Dedifferentiated amniotic fluid mesenchymal stem cell (primary cell): ENCODE measurements at regions not wholly inside any gene's neighbourhood (a gene's known extent, or its start where the extent isn't known, plus 50 kb on each side); places are given as distances from the start of the nearest gene placed in this dataset.
A peak's percentile ranks its signal among the peaks of the same experiment; 100 is the strongest.
"Not testable (repeated sequence)": the region's sequence is repeated elsewhere in the genome, so short reads cannot be mapped to it uniquely, and the experiment has no call there.

Experiments
- DNase-seq: peaks from one replicate; pipeline ENCODE4 v3.0.0-alpha.2; 2016; ENCODE audit errors: extremely low spot score

DNA sequence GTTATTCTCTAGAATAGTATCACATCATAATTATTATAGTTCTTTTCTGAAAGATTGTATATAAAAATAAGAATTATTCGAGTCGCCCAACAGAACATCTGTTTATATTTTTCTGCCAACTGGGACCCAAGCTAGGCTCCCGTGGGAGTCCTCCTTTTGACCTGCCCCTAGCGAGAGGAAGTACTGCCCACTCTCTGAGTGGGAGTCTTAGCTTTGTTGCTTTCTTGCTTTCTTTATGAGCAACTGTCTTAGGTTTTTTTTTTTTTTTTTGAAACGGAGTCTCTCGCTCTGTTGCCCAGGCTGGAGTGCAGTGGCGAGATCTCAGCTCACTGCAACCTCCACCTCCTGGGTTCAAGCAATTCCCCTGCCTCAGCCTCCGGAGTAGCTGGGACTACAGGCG, 202.0 kb upstream of the ZNF184 start:
- no peak for DNase-seq

DNA sequence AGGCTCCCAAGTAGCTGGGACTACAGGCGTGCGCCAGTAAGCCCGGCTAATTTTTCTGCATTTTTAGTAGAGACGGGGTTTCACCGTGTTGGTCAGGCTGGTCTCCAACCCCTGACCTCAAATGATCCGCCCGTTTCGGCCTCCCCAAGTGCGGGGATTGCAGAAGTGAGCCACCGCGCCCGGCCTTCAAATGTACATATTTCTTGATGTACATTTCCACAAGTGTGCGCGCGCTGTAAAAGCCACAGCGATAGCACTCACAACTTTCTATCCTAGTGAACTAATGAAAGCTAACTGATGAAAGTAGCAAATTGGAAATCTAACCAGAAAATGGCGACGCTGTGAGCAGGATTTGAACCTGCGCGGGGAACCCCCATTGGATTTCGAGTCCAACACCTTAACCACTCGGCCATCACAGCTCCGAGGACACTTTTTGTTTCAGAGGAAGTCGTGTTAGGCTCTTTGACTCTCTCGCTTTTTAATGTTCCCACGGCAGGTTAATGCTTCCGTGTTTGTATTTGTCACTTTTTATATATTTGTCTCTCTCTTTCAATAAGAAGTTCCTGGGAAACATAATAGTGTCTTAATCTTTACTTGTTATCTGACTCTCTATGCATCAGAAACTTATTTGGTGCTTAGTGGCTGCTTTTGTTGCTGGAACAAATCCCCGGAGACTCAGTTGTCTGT, 199.4 kb upstream of the ZNF184 start:
- DNase-seq = no peak

DNA sequence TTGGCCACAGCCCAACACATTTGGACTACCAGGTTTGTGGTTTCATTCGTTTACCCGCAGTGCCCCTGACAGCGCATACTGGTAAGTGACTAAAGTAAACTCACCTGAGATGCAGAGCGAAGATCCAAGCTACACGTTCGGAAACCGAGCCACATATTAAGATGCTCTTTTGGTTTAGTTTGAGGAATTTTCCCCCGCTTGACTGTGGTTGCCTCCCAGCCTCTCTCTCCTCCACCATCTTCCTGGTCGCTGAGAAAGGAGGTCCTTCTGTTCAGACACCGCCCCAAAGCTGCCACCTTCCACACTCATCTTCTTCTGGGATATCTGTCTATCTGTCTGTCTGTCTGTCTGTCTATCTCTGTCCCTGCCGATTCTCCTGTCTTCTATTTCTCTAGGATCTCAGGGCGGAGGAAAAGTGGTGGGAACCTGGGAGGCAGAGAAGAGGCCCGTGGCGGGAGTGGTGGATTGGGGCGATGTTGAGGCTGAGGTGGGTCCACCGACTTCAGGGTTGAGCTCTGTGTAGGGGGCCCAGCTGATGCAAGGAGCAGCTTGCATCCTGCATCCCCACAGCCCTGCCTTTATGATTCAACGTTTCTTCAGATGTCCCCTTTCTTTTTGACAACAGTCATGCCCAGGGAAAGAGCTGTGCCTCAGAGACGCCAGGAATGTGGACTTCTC, 196.9 kb upstream of the ZNF184 start:
- no peak for DNase-seq

DNA sequence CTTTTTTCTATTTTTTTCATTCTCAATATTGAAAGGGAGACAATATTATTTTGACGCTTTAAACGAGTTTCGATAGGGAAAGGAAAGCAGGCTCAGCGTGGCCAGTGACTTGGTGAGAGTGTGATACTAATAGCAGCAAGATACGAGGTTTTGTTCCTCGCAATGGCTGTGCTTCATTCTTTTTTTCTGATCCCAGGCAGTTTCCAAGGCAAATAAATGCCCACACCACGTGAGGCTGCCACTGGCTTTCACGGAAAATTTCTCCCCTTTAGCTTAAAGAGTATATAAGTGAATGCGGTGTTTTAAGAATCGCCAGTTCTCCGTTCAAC, 196.4 kb upstream of the ZNF184 start:
- no peak for DNase-seq

DNA sequence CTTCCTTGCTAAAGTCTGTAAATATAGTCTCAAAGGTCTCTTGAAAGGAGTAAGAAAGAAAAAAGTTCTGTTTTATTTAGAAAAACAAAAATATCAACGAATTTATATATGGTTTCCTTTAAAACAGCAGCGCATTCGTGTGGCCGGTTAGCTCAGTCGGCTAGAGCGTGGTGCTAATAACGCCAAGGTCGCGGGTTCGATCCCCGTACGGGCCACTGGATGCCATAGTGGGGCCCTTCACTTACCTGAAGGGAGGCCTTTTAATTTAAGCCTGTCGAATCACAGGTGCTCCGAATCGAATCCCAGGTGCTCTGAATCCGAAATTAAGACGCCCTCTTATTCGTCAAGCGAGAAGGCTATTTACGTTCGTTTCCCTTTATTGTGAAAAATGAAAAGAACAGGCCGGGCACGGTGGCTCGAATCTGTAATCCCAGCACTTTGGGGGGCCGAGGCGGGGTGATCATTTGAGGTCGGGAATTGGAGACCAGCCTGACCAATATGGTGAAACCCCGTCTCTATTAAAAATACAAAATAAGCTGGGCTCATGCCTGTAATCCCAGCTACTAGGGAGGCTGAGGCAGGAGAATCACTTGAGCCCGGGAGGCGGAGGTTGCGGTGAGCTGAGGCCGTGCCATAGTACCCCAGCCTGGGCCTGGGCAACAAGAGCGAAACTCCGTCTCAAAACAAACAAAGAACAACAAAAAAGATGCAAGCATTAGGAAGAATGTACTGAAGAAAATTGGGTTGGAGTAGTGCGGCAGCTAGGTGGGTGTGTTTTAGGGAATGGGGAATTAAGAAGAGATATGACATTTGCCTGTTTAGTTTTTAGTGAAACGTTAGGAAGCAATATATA, 195.8 kb upstream of the ZNF184 start:
- peak; percentile 71 for DNase-seq

DNA sequence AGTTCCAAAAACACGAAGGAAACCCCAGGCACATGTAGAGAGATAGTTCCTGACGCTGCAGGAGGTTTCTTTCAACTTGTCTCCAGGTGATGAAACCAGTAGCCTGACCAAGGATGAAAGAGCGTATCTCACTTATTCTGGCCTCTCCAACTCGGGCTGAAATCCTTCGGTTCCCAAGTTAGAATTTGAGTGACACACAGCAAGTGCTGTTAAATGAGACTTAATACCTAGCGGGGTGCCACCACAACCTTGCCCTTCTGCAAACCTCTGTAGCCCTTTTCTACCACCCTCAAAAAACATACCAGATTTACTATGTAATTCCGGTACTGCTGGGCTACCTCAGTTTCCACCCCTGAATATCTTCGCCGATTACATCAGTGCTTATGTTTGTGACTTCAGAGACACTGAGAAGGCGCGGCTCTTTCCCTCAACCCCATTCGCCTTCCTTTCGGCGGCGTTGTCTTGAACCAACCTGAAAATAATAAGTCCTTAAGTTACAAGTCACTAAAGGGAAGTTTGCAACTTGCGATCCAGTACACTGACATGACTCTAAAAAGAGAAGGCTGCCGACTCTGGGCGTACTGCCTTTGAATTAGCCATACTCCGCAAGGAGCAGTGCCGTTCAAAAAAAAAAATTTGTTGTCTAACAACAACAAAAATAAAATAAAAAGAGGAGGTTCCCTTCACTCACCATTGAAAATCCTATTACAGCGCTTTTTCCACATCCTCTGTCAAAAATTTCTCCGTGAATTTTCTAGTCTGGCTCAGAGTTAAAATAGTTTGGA, 194.9 kb upstream of the ZNF184 start:
- no peak for DNase-seq

DNA sequence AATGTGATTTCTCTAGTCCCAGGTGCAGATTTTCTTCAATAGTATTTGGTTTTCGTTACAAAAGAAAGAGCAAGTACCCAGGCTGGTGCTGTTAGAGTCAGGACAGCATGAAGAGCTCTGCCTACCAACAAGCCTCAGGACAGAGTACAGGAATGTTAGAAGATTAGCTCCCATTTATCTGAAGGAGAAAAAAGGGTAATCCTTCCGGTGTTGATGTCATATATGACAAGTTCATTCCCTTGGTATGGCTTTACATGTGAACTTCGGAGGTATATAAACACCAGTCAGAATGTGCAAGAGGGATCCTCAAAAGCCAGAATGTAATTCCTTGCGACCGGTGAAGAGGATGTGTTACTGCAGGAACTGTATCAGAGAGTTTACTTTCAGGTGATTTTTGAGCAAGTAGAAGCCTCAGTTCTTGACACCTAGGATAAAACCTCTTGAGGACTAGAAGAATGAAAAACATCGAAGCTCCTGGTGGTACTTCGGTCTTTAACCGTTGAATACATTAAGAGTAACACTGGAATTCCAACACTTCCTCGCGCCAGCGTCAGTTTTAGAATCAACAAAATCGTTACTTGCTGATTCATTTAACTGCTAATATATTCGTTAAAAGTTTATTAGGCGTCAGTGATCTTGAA, 194.2 kb upstream of the ZNF184 start:
- no peak for DNase-seq

DNA sequence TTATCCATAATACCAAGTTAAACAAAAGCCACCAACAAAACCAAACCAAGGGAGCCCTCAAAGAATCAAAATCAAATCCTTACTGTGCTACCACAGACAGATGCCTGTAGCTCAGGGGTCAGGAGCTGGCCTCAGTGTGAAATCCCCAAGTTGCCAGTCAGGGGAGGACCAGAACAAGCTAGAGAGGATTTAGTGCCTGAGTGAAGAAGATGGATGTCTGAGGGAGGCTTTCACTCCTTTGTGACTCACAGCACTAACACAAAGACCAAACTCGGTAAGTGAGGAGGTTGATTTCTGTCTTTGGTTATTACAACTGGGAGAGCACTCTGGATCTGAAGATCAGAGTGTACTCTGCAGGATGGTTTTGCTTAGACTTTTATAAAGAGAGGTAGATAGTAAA, 189.9 kb upstream of the ZNF184 start:
- DNase-seq = no peak

DNA sequence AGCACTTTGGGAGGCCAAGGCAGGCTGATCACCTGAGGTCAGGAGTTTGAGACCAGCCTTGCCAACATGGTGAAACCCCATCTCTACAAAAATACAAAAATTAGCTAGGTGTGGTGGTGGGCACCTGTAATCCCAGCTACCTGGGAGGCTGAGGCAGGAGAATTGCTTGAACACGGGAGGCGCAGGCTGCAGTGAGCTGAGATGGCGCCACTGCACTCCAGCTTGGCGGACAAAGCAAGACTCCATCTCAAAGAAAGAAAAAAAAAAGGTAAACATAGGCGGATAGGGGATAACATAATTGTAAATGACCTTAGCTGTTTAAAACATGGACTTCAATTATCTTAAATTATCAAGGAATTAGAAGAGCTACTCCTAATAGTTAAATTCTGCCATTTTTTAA, 189.3 kb upstream of the ZNF184 start:
- DNase-seq = not testable (repeated sequence)

DNA sequence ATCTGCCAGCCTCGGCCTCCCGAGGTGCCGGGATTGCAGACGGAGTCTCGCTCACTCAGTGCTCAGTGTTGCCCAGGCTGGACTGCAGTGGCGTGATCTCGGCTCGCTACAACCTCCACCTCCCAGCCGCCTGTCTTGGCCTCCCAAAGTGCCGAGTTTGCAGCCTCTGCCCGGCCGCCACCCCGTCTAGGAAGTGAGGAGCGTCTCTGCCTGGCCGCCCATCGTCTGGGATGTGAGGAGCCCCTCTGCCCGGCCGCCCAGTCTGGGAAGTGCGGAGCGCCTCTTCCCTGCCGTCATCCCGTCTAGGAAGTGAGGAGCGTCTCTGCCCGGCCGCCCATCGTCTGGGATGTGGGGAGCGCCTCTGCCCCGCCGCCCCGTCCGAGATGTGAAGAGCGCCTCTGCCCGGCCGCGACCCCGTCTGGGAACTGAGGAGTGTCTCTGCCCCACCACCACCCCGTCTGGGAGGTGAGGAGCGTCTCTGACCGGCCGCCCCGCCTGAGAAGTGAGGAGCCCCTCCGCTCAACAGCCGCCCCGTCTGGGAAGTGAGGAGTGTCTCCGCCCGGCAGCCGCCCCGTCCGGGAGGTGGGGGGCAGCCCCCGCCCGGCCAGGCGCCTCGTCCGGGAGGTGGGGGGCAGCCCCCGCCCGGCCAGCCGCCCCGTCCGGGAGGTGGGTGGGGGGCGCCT, 180.4 kb upstream of the ZNF184 start:
- DNase-seq = not testable (repeated sequence)

DNA sequence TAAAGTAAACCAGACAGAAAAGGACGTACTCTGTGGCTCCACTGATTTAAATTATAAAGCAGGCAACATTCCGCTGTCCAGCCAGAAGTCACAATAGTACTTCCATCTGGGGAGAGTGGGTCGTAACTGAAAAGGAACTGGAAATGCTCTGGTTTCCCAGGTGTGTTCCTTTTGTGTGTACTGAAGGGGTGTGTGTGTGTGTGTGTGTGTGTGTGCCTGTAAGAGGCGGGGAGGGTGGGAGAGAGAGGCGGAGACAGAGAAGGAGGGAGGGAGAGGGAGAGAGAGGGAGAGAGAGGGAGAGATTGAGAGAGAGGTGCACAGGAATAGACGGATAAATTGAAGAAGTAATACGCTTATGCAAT, 178.4 kb upstream of the ZNF184 start:
- DNase-seq = no peak

DNA sequence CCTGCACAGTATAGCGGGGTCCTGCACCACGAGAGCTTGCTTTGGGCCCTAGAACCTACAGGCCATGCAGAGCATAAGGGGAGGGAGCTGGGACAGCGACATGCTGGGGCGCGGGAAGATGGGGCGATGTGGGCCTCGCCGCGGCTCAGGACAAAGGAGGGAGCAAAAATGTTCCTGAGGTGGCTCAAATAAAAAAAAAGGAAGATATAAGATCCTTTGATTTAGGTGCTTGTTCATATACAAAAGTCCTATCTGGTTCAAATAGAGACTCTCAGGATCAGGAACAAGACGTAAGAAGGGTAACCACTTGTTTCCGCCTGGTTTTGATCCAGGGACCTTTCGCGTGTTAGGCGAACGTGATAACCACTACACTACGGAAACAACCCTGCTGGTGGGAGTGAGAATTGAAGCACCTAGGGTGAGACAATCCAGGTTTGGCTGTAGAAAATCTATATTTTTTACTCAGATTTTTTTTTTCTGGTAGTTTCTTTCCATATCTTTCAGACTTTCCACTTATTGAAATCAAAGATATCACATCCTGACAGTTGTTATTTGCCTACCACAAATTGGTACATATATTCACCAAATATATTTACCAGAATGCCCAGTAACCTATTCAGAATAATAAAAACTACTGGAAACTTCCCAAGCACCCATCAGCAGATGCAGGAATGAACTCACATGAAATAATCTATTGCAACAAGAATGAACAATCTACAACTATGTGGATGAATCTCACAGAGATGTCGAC, 177.9 kb upstream of the ZNF184 start:
- no peak for DNase-seq

DNA sequence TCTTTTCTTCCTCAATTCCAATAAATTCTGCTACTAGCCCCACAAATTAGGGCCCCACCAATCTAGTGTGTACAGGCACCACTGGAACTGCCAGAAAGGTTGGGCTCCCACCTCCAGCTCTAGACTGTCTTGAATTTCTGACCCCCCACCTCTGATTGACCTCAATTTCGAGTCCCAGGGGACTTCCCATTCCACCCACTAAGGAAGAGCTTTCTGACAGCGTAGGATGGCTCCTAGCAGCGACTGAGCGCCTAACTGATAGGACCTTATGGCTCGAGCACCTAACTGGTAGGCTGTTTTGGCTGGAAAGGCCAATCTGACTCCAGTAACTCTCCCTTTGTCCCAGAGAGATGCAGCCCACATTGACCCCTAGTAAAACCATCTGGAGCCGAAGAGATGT, 171.6 kb upstream of the ZNF184 start:
- no peak for DNase-seq

DNA sequence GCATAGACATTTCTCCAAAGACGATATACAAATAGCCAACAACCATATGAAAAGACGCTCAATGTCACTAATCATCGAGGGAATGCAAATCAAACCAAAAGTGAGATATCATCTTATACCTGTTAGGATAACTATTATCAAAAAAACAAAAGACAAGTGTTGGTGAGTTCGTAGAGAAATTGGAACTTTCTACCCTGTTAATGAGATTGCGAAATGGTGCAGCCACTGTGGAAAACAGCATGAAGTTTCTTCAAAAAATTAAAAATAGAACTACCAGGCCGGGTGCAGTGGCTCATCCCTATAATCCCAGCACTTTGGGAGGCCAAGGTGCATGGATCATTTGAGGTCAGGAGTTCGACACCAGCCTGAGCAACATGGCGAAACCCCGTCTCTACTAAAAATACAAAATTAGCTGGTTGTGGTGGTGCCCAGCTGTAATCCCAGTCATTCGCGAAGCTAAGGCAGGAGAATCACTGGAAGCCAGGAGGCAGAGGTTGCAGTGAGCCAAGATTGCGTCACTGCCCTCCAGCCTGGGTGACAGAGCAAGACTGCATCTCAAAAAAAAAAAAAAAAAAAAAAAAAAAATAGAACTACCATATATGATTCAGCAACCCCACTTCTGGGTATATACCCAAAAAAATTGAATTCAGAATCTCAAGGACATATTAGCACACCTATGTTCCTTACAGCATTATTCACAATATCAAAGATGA, 170.0 kb upstream of the ZNF184 start:
- DNase-seq = no peak

DNA sequence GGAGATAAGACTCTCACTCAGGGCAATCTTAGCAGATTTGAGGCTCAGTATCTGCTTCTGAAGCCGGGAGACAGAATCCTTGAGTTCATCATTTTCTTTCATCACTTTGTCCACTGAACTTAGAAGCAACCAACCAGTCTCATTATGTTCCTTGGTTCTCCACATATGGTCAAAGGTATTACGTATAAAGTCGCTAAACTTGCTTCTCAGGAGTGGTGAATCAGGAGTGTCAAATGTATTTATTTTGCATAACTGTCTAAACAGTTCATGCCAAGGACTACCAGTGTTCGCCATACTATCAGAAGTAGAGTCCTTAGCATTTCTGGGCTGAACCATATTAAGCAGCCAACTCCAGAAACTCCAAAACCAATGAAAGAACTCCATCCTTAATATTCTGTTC, 163.0 kb upstream of the ZNF184 start:
- DNase-seq = not testable (repeated sequence)

DNA sequence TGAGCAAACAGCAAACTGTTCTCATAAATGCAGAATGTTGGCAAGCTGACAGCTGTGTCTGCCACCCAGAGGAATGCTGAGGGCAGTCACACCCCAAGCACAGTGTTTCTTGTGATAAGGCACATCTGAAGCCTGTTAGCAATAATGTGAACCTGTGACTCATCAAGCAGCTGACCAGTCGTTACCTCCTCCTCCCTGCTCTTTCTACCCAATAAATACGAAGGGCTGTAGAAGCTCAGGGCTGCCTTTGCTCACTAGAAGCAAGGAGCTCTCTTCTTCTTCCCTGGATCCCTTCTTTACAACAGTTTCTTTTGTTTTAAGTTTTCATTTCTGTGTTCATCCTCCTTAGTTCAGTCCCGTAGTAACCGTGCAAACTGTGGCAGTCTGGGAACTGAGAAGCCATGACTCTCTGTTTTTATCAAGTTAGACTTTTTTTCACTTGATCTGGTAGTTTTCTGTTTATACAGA, 160.3 kb upstream of the ZNF184 start:
- not testable (repeated sequence) for DNase-seq

DNA sequence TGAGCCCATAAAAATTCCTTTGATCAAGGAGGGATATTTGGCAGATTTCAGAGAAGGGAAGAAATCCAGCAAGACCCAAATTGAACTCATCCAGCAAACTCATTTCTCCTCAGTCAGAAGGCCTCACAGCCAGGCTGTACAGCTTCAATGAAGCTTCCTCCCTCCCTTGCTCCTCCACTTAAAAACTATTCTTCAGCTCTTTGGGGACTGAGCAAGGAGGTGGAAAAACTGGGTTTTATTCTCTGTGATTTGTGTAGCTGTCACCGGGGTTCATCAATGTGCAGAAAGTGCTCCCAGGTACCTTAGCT, 158.7 kb upstream of the ZNF184 start:
- no peak for DNase-seq

DNA sequence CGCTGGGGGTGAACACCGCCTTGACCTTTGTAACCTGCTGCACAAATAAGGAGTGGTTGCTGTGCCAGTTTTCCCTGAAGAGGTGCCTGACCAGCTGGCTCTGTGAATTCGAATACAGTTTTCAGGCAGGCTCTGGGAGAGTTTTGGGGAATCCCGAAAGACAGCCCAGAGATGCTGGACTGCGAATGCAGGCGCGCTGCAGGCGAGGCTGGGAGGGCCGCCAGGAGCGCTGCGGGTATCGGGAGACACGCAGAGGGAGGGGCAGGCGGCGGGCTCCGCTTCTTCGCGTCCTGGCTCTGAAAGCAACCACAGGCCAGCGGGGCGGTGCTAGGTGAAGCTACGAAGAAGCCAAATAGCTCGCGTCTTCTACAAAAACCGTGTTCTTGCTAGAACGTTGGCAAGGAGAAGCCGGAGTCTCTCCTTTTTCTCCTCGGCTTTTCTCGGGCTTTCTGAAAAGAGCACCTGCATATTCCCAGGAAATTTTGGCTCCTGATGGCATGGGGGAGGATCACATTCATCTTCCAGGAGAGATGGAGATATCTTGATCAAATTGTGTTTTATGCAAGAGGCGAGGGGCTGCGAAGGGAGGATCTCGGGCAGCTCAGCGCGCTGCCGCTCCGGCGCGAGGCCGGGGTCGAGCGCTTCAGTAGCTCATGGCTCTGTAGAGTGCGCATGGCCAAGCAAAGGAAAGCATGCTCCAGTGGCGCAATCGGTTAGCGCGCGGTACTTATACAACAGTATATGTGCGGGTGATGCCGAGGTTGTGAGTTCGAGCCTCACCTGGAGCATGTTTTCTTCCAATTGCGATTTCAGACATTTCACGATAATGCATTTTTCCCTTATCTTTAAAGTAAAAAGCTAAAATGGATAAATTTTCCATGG, 158.1 kb upstream of the ZNF184 start:
- peak; percentile 32 for DNase-seq
